Sigmoid colon (tissue), 4 donors: ENCODE measurements at regions not wholly inside any gene's neighbourhood (a gene's known extent, or its start where the extent isn't known, plus 50 kb on each side); places are given as distances from the start of the nearest gene placed in this dataset.

Source experiments
- CTCF ChIP-seq, 4 experiments: fragments of 450-650 bp in 3 of 4; fragments of 200-600 bp in 1 of 4; IDR thresholded peaks; one replicate each; pipeline ENCODE4 v1.5.1; 2016 to 2019; ENCODE audit warnings: antibody characterized with exemption in 4 of 4, mild to moderate bottlenecking in 3 of 4, moderate library complexity in 2 of 4
- EP300 ChIP-seq, 4 donors: sonication (generic); formaldehyde crosslinking; IDR thresholded peaks; one replicate each; pipeline ENCODE4 v1.6.1; 2017; ENCODE audit warnings: antibody characterized with exemption in 4 of 4
- POLR2A ChIP-seq, 2 donors: fragments of 450-650 bp; IDR thresholded peaks; one replicate each; pipeline ENCODE4 v1.6.1; 2016; ENCODE audit warnings: antibody characterized with exemption in 2 of 2, mild to moderate bottlenecking in 2 of 2, moderate library complexity in 2 of 2

GRCh38 chr3:161866176-161866575 is 369.6 kb downstream of the OTOL1 start:
- TF ChIP-seq EP300 (IDR thresholded peaks at IDR 0.05) (no peak), POLR2A (IDR thresholded peaks at IDR 0.05) (no peak), CTCF (IDR thresholded peaks at IDR 0.05) (no peak)
